Stimulated activated naive CD8-positive, alpha-beta T cell treated with anti-CD3 and anti-CD28 coated beads, Interleukin-15, amount 100 ng/mL, for 72 hours (primary cell): ENCODE measurements at regions not wholly inside any gene's neighbourhood (a gene's known extent, or its start where the extent isn't known, plus 50 kb on each side); places are given as distances from the start of the nearest gene placed in this dataset.
"Not testable (repeated sequence)": the region's sequence is repeated elsewhere in the genome, so short reads cannot be mapped to it uniquely, and the experiment has no call there.

Source experiments
- ATAC-seq: fragments of 150-1000 bp; cut with Tn5 transposase; 2 replicates; pipeline ENCODE4 v1.10.0; 2021; ENCODE audit warnings: mild to moderate bottlenecking, moderate library complexity
- DNase-seq, 2 donors: peaks; one replicate each; pipeline ENCODE4 v3.0.0; 2021 to 2022
- H3K27ac Mint-ChIP-seq, 2 donors: one replicate each; pipeline ENCODE4 v1.8.0; 2022; ENCODE audit warnings: mild to moderate bottlenecking in 2 of 2, mixed read lengths in 2 of 2, moderate library complexity in 2 of 2
- H3K27me3 Mint-ChIP-seq: one replicate; pipeline ENCODE4 v1.8.0; 2022; ENCODE audit warnings: mixed read lengths
- H3K4me1 Mint-ChIP-seq: one replicate; pipeline ENCODE4 v1.8.0; 2022; ENCODE audit warnings: mild to moderate bottlenecking, mixed read lengths
- H3K4me3 Mint-ChIP-seq, 2 donors: one replicate each; pipeline ENCODE4 v1.8.0; 2022; ENCODE audit warnings: mild to moderate bottlenecking in 2 of 2, mixed read lengths in 2 of 2, moderate library complexity in 1 of 2
- H3K9me3 Mint-ChIP-seq, 2 donors: one replicate each; pipeline ENCODE4 v1.8.0; 2022; ENCODE audit warnings: mixed read lengths in 2 of 2

DNA sequence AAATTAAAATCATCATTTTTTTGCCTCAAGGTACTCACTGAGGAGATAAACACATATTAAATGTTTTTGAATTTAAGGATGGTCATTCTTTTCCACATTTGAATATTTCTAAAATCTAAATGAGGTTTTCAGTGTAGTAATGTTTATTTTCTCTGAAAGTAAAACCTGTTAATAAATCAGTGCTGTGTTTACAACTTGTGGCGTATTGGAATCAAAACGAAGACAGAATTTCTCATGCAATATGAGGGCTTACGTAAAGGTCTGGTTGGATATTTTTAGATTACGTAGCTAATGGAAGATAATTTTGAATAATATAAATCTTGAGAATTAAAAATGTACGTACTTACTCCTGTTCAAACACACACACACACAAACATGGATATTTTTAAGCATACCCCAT is 106.8 kb upstream of the LUZP2 start:
- Mint-ChIP-seq H3K9me3 (no peaks in the 10 kb centered on the region), H3K4me1 (no peaks in the 10 kb centered on the region), H3K27me3 (no peaks in the 10 kb centered on the region), H3K4me3 (no peak overlapping the region), H3K27ac (no peak overlapping the region)
- ATAC-seq: no peak
- DNase-seq: no peak

GRCh38 chr11:24390762-24391161 is 106.1 kb upstream of the LUZP2 start:
- no peak overlapping the region for H3K27ac Mint-ChIP-seq
- H3K27me3 Mint-ChIP-seq: no peaks in the 10 kb centered on the region
- DNase-seq (no peak), ATAC-seq (no peak)
- no peaks in the 10 kb centered on the region for H3K9me3 Mint-ChIP-seq
- no peak overlapping the region for H3K4me3 Mint-ChIP-seq
- H3K4me1 Mint-ChIP-seq: no peaks in the 10 kb centered on the region

DNA sequence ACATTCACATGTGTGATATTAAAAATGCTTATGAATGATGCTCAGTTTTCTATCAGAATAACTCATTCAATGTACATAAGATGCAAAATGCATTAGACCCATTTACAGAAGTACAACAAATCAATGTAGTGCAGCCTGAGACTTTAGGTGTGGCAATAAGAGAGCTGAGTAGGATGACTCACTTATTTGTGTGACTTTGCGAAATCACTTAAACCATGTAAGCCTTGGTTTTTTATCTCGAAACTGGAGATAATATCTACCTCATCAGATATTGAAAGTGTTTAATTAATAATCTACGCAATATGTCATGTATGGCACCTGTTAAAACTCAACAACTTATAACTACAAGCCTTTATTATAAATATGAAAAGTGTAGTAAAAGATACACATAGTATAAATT is 105.7 kb upstream of the LUZP2 start:
- DNase-seq (no peak), ATAC-seq (no peak)
- Mint-ChIP-seq H3K27me3 (no peaks in the 10 kb centered on the region), H3K27ac (no peak overlapping the region), H3K4me1 (no peaks in the 10 kb centered on the region), H3K4me3 (no peak overlapping the region), H3K9me3 (no peaks in the 10 kb centered on the region)

- ATAC-seq: no peak
- no peak for DNase-seq
- H3K4me3 Mint-ChIP-seq: no peak overlapping the region
- H3K9me3 Mint-ChIP-seq: no peaks in the 10 kb centered on the region
- H3K27ac Mint-ChIP-seq: no peak overlapping the region
- no peaks in the 10 kb centered on the region for H3K27me3 Mint-ChIP-seq
- H3K4me1 Mint-ChIP-seq: no peaks in the 10 kb centered on the region
Measured at GRCh38 chr11:24400059-24400665, 96.7 kb upstream of the LUZP2 start.

- no peak for ATAC-seq
- DNase-seq: no peak
- no peaks in the 10 kb centered on the region for H3K27me3 Mint-ChIP-seq
Measured at GRCh38 chr11:24406389-24406788, 90.5 kb upstream of the LUZP2 start.

GRCh38 chr11:24406980-24407379 is 89.9 kb upstream of the LUZP2 start:
- Mint-ChIP-seq H3K4me3 (no peak overlapping the region), H3K9me3 (peaks cover 6 to 13% of the 10 kb centered on the region in 2 donors), H3K27ac (no peak overlapping the region), H3K4me1 (no peaks in the 10 kb centered on the region), H3K27me3 (no peaks in the 10 kb centered on the region)
- DNase-seq (no peak), ATAC-seq (no peak)

More at GRCh38 chr11:24406389-24406788, 90.5 kb upstream of the LUZP2 start:
- H3K27ac Mint-ChIP-seq: peak overlapping the region in 1 of 2 donors; percentile 71
- peaks cover 6 to 13% of the 10 kb centered on the region in 2 donors for H3K9me3 Mint-ChIP-seq
- H3K4me3 Mint-ChIP-seq: no peak overlapping the region
- H3K4me1 Mint-ChIP-seq: no peaks in the 10 kb centered on the region

- DNase-seq (no peak), ATAC-seq (no peak)
- no peak overlapping the region for H3K4me3 Mint-ChIP-seq
- peaks cover 6 to 13% of the 10 kb centered on the region in 2 donors for H3K9me3 Mint-ChIP-seq
- no peaks in the 10 kb centered on the region for H3K27me3 Mint-ChIP-seq
- no peaks in the 10 kb centered on the region for H3K4me1 Mint-ChIP-seq
- H3K27ac Mint-ChIP-seq: no peak overlapping the region
Measured at GRCh38 chr11:24407733-24408132, 89.1 kb upstream of the LUZP2 start.

- Mint-ChIP-seq H3K9me3 (peaks cover 6 to 13% of the 10 kb centered on the region in 2 donors), H3K27me3 (no peaks in the 10 kb centered on the region), H3K4me1 (no peaks in the 10 kb centered on the region), H3K4me3 (no peak overlapping the region), H3K27ac (no peak overlapping the region)
- ATAC-seq: no peak
- no peak for DNase-seq
Measured at GRCh38 chr11:24408202-24408601, 88.7 kb upstream of the LUZP2 start.

DNA sequence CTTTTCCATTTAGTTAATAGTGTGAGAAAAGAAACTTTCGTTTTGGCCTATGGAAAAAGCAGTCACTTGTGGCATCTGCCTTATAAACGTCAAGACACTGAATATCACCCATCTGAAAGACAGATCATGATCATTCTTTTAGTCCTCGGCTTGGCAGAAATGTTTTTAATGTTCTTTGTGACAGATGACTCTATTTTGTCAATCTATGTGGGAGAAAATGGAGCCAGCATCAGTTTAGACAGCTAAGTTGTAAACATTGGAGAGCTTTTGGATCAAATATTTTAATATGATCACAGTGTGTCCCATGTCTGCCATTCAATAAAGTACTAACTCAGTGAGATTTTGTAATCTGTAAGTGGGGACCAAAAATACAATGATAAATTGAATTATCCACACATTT is 85.1 kb upstream of the LUZP2 start:
- H3K4me1 Mint-ChIP-seq: no peaks in the 10 kb centered on the region
- no peak overlapping the region for H3K27ac Mint-ChIP-seq
- no peaks in the 10 kb centered on the region for H3K27me3 Mint-ChIP-seq
- no peak overlapping the region for H3K4me3 Mint-ChIP-seq
- DNase-seq (no peak), ATAC-seq (no peak)
- H3K9me3 Mint-ChIP-seq: peaks cover 5 to 10% of the 10 kb centered on the region in 2 donors

GRCh38 chr11:24412722-24413121 is 84.1 kb upstream of the LUZP2 start:
- Mint-ChIP-seq H3K4me1 (no peaks in the 10 kb centered on the region), H3K4me3 (no peak overlapping the region), H3K27me3 (no peaks in the 10 kb centered on the region), H3K27ac (no peak overlapping the region), H3K9me3 (peaks cover 10% of the 10 kb centered on the region in 2 donors)
- no peak for ATAC-seq
- no peak for DNase-seq

DNA sequence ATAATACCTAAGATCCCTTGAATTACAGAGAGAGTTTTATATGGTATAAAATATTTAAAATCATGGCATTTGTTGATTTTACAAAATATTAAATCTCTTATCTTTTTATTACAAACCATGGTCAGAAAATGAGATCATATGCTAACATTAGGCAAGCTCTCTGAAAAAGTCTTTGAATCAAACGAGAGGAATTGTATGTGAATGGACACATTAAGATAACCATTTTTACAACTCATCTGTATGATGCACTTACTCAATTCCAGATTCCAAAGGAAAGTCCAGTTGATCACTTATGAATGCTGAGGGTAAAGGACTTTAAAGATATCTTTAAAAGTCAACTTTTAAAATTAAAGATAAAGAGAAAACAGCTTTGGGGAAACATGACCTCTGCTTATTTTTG is 83.5 kb upstream of the LUZP2 start:
- H3K9me3 Mint-ChIP-seq: peaks cover 10% of the 10 kb centered on the region in 2 donors
- DNase-seq: no peak
- no peak overlapping the region for H3K27ac Mint-ChIP-seq
- no peak for ATAC-seq
- no peaks in the 10 kb centered on the region for H3K4me1 Mint-ChIP-seq
- H3K4me3 Mint-ChIP-seq: no peak overlapping the region
- no peaks in the 10 kb centered on the region for H3K27me3 Mint-ChIP-seq

- not testable (repeated sequence) for DNase-seq, H3K27me3 Mint-ChIP-seq, H3K27ac Mint-ChIP-seq, H3K4me1 Mint-ChIP-seq, H3K4me3 Mint-ChIP-seq, ATAC-seq, H3K9me3 Mint-ChIP-seq
Measured at GRCh38 chr11:24415955-24416636, 80.8 kb upstream of the LUZP2 start.

DNA sequence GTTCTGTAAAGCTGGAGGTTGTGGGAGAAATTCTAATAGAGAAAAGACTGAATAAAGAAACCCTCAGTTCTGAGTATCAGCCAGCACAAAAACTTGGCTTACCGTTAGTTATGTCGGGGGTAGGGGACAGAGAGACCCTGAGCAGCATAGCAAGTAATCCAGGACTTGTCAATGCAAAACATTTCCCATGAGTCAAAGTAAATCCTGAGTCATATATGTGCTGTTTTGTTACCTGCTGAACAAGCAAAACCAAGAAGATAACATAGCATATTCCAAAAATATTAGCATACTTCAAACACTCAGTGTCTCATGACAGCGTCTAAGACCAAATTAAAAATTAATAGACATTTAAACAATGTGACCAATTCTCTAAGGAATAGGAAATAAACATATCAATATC is 75.1 kb upstream of the LUZP2 start:
- Mint-ChIP-seq H3K4me3 (no peak overlapping the region), H3K9me3 (peaks cover 0 to 5% of the 10 kb centered on the region in 2 donors), H3K27ac (no peak overlapping the region), H3K4me1 (no peaks in the 10 kb centered on the region), H3K27me3 (no peaks in the 10 kb centered on the region)
- ATAC-seq: no peak
- DNase-seq: no peak

DNA sequence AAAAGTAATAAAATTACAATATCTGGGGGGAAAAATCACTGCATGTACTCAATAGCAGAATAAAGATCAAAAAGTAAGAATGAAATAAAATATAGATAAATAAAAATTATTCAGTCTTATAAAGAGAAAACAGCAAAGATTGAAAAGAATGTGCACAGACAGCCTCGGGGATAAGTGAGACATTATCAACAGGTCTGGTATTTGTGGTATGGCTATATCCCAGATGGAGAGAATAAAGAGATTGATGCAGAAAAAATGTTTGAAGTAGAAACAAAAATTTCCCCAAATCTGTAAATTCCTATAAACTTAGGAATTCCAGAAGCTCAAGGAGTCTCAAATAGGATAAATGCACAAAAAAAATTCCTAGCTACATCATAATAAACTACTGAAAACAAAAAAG is 74.5 kb upstream of the LUZP2 start:
- Mint-ChIP-seq H3K27me3 (no peaks in the 10 kb centered on the region), H3K4me3 (no peak overlapping the region), H3K9me3 (no peaks in the 10 kb centered on the region), H3K27ac (no peak overlapping the region), H3K4me1 (no peaks in the 10 kb centered on the region)
- DNase-seq (no peak), ATAC-seq (no peak)

DNA sequence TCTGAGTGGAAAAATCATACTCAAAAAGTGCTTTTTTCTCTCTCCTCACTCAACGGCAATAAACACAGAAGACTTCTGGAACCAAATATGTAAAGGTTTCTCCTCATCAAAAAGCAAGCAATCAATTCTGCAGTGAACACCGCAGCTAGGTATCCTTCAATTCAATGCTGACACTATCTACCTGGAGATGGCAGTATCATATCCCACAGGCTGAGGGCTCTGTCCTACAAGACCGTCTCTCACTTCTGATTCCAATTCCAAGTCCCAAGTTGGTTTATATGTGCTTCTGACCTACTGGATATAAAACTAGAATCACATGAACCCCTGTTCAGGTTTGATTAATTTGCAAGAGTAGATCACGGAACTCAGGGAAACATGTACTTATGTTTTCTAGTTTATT is 59.7 kb upstream of the LUZP2 start:
- Mint-ChIP-seq H3K4me1 (no peaks in the 10 kb centered on the region), H3K27ac (no peak overlapping the region), H3K9me3 (peaks cover 0 to 14% of the 10 kb centered on the region in 2 donors), H3K27me3 (no peaks in the 10 kb centered on the region), H3K4me3 (no peak overlapping the region)
- ATAC-seq: no peak
- no peak for DNase-seq
